Smooth muscle cell (in vitro differentiated cells): ENCODE measurements at regions not wholly inside any gene's neighbourhood (a gene's known extent, or its start where the extent isn't known, plus 50 kb on each side); places are given as distances from the start of the nearest gene placed in this dataset.
A peak's percentile ranks its signal among the peaks of the same experiment; 100 is the strongest.

ENCODE experiments used
- DNase-seq: peaks from one replicate; lab custom pipeline; 2025; ENCODE audit not compliant: unreplicated experiment; lab: John Stamatoyannopoulos, UW
- H2AFZ ChIP-seq: fragments of 200-600 bp; sonication (generic); 2 replicates; pipeline ENCODE4 v1.6.0; 2016; ENCODE audit warnings: antibody characterized with exemption, low read depth, mild to moderate bottlenecking
- H3F3A ChIP-seq: fragments of 200-600 bp; sonication (generic); 2 replicates; pipeline ENCODE4 v1.6.0; 2017; ENCODE audit warnings: antibody characterized with exemption, low read depth
- H3K27ac ChIP-seq: fragments of 200-600 bp; sonication (generic); 2 replicates; pipeline ENCODE4 v1.5.1; 2016; ENCODE audit warnings: low read depth, mild to moderate bottlenecking
- H3K27me3 ChIP-seq: fragments of 200-600 bp; sonication (generic); 2 replicates; pipeline ENCODE4 v1.6.1; 2016; ENCODE audit warnings: low read depth, mild to moderate bottlenecking
- H3K36me3 ChIP-seq: fragments of 200-600 bp; sonication (generic); 2 replicates; pipeline ENCODE4 v1.5.1; 2016; ENCODE audit warnings: low read depth
- H3K4me1 ChIP-seq: fragments of 200-600 bp; sonication (generic); 2 replicates; pipeline ENCODE4 v1.5.1; 2016; ENCODE audit warnings: low read depth
- H3K4me2 ChIP-seq: fragments of 200-600 bp; sonication (generic); 2 replicates; pipeline ENCODE4 v1.6.0; 2016; ENCODE audit warnings: mild to moderate bottlenecking
- H3K4me3 ChIP-seq: fragments of 200-600 bp; sonication (generic); 2 replicates; pipeline ENCODE4 v1.5.1; 2016; ENCODE audit warnings: mild to moderate bottlenecking
- H3K79me2 ChIP-seq: fragments of 200-600 bp; sonication (generic); 2 replicates; pipeline ENCODE4 v1.6.0; 2016; ENCODE audit warnings: low read depth, mild to moderate bottlenecking
- H3K9ac ChIP-seq: fragments of 200-600 bp; sonication (generic); 2 replicates; pipeline ENCODE4 v1.6.0; 2016; ENCODE audit warnings: low read depth
- H3K9me3 ChIP-seq: fragments of 200-600 bp; sonication (generic); replicated peaks from 2 replicates; pipeline ENCODE4 v1.5.1; 2016; ENCODE audit warnings: low read depth
- H4K20me1 ChIP-seq: fragments of 200-600 bp; sonication (generic); 2 replicates; pipeline ENCODE4 v1.6.0; 2016; ENCODE audit warnings: low read depth
- WGBS: methylation state at CpG from one replicate; pipeline ENCODE4 v1.1.7; 2016; ENCODE audit warnings: low lambda C conversion rate; 5-methylcytosine and 5-hydroxymethylcytosine counted together
- TF ChIP-seq, protein P1 (sequence below): fragments of 200-600 bp; sonication (generic); IDR thresholded peaks from 2 replicates; pipeline ENCODE4 v1.5.1; 2017; ENCODE audit warnings: borderline replicate concordance, mild to moderate bottlenecking, antibody characterized with exemption; ENCODE audit not compliant: insufficient read depth, poor library complexity, severe bottlenecking

DNA sequence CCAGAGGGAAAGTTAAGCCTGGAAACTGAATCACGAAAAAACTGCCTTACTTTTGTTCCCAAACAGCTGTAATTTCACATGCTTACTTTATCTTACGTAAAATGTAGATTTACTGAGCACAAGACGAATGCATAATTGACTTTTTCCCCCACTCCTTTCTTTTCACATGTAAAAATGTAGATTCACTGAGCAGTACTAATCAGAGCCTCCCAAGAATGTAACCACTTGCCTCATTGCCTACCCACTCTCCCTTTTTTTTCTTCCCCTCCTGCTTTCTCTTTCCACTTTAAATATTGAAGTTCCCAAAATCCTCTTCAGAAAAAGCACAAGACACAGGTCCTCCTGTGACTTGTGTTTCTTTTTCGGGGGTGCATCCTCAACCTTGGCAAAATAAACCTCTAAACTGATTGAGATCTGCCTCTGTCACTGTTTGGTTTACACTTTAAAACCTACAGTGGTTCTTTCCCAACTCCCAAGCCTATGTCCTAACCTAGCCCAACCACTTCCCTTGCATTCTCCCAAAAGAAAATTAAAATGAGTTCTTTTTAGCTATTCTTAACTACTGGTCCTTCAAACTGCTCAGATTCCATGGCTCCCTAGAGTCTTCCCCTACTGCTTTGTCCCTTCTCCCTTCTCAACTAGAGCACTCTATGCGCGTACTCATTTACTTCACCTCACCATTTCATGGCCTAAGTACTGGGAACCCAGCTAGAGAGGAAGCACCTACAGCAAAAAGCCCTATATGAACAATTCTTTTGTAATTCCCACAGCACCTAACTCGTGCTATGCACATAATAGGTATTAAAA is 236.6 kb upstream of the MKLN1 start:
- Histone ChIP-seq H3K4me2 (no peak overlapping the region), H2AFZ (no peak overlapping the region), H3F3A (no peaks in the 10 kb centered on the region), H3K27ac (peak overlapping the region; percentile 8), H3K79me2 (peaks cover 43% of the 10 kb centered on the region), H3K36me3 (no peaks in the 10 kb centered on the region), H3K9ac (no peak overlapping the region), H4K20me1 (peaks cover 28% of the 10 kb centered on the region), H3K27me3 (no peaks in the 10 kb centered on the region), H3K9me3 (no peaks in the 10 kb centered on the region), H3K4me3 (no peak overlapping the region), H3K4me1 (peaks cover 2% of the 10 kb centered on the region)
- WGBS = 64% methylated on average over 7 of the region's 7 CpGs
- DNase-seq = no peak
- TF ChIP-seq, protein P1, sequence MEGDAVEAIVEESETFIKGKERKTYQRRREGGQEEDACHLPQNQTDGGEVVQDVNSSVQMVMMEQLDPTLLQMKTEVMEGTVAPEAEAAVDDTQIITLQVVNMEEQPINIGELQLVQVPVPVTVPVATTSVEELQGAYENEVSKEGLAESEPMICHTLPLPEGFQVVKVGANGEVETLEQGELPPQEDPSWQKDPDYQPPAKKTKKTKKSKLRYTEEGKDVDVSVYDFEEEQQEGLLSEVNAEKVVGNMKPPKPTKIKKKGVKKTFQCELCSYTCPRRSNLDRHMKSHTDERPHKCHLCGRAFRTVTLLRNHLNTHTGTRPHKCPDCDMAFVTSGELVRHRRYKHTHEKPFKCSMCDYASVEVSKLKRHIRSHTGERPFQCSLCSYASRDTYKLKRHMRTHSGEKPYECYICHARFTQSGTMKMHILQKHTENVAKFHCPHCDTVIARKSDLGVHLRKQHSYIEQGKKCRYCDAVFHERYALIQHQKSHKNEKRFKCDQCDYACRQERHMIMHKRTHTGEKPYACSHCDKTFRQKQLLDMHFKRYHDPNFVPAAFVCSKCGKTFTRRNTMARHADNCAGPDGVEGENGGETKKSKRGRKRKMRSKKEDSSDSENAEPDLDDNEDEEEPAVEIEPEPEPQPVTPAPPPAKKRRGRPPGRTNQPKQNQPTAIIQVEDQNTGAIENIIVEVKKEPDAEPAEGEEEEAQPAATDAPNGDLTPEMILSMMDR = no peak

DNA sequence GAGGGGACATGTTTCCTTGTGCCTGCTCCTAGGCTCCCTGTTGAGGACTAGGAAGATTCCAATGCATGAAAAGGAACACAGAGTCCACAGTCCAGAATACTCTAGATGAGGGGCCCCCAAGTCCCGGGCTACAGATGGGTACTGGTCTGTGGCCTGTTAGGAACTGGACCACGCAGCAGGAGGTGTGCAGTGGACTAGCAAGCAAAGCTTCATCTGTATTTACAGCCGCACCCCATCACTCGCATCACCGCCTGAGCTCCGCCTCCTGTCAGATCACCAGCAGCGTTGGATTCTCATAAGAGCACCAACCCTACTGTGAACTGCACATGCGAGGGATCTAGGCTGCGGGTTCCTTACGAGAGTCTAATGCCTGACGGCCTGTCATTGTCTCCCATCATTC is 233.0 kb upstream of the MKLN1 start:
- 97% methylated on average over 11 of the region's 11 CpGs for WGBS
- Histone ChIP-seq H3K36me3 (no peaks in the 10 kb centered on the region), H3K4me3 (no peak overlapping the region), H4K20me1 (peaks cover 51% of the 10 kb centered on the region), H3F3A (no peaks in the 10 kb centered on the region), H3K79me2 (peaks cover 42% of the 10 kb centered on the region), H3K4me1 (peaks cover 2% of the 10 kb centered on the region), H2AFZ (no peak overlapping the region), H3K4me2 (no peak overlapping the region), H3K27me3 (no peaks in the 10 kb centered on the region), H3K9ac (no peak overlapping the region), H3K27ac (no peak overlapping the region), H3K9me3 (no peaks in the 10 kb centered on the region)
- TF ChIP-seq, protein P1 = no peak
- no peak for DNase-seq

DNA sequence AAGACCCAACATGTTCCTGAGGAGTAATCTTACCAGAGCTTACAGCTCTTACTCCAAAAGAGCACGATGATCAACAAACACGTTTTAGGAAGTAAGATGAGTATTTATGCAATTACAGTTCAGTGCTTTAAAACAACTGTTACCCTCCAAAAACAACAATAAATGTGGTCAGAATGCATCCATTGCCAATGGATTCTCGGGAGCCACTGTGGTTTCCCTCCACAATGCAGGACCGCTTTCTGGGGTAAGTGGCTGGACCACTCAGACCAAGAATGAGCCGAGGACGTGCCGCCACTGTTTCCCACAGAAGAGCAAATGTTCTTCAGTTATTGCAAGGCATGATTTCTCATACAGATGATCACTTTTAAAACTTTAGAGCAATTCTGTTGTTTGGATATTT is 232.3 kb upstream of the MKLN1 start:
- no peak overlapping the region for H3K4me2 ChIP-seq
- 96% methylated on average over 7 of the region's 7 CpGs for WGBS
- no peaks in the 10 kb centered on the region for H3K9me3 ChIP-seq
- peaks cover 35% of the 10 kb centered on the region for H3K79me2 ChIP-seq
- TF ChIP-seq, protein P1 = no peak
- no peak overlapping the region for H3K9ac ChIP-seq
- no peaks in the 10 kb centered on the region for H3K27me3 ChIP-seq
- H3K4me1 ChIP-seq = peaks cover 2% of the 10 kb centered on the region
- peaks cover 50% of the 10 kb centered on the region for H4K20me1 ChIP-seq
- no peaks in the 10 kb centered on the region for H3F3A ChIP-seq
- DNase-seq = no peak
- no peak overlapping the region for H2AFZ ChIP-seq
- H3K4me3 ChIP-seq = no peak overlapping the region
- no peaks in the 10 kb centered on the region for H3K36me3 ChIP-seq
- no peak overlapping the region for H3K27ac ChIP-seq
